T-cell (primary cell): ENCODE measurements at regions not wholly inside any gene's neighbourhood (a gene's known extent, or its start where the extent isn't known, plus 50 kb on each side); places are given as distances from the start of the nearest gene placed in this dataset.

Source experiments
- ATAC-seq, 4 experiments: fragments of 200-7000 bp in 3 of 4; fragments of 150-1000 bp in 1 of 4; cut with Tn5 transposase; replicated peaks in 1 of 4; 1 replicate in 3 of 4; 2 replicates in 1 of 4; pipeline ENCODE4 v1.10.0; 2021; ENCODE audit warnings: moderate library complexity in 3 of 4, mild to moderate bottlenecking in 2 of 4, moderate number of reproducible peaks in 1 of 4
- CTCF ChIA-PET, 2 donors: fragments of 300-600 bp; sonication (Branson Sonifier 250); formaldehyde crosslinking; loops; one replicate each; lab custom pipeline; 2022; ENCODE audit warnings: antibody characterized with exemption in 2 of 2; lab: Charles Lee
- POLR2A ChIA-PET, 2 donors: fragments of 300-600 bp; sonication (Branson Sonifier 250); formaldehyde crosslinking; loops; one replicate each; lab custom pipeline; 2022; ENCODE audit warnings: antibody characterized with exemption in 2 of 2; lab: Charles Lee
- DNase-seq, 35 experiments: peaks; one replicate each; pipeline versions ENCODE4 v3.0.0 to v3.0.0-alpha.2; 2013 to 2023
- H3K27ac ChIP-seq: one replicate; pipeline ENCODE4 v1.5.1; 2013; ENCODE audit warnings: low read length
- H3K27me3 ChIP-seq, 2 experiments: replicated peaks in 1 of 2; 1 replicate in 1 of 2; 2 replicates in 1 of 2; pipeline versions ENCODE4 v1.6.1 to v1.7.0; 2013; ENCODE audit warnings: low read length in 1 of 2, mixed read lengths in 1 of 2; ENCODE audit not compliant: control insufficient read depth in 2 of 2, insufficient read depth in 2 of 2; ENCODE audit errors: extremely low read depth in 1 of 2
- H3K36me3 ChIP-seq, 2 donors: 1 replicate in 1 of 2; 2 replicates in 1 of 2; pipeline versions ENCODE4 v1.6.1 to v1.7.0; 2013; ENCODE audit warnings: low read length in 1 of 2; ENCODE audit not compliant: control insufficient read depth in 2 of 2, insufficient read depth in 1 of 2; ENCODE audit errors: extremely low read depth in 1 of 2
- H3K4me1 ChIP-seq, 2 experiments: 1 replicate in 1 of 2; 2 replicates in 1 of 2; pipeline versions ENCODE4 v1.6.1 to v1.7.0; 2013; ENCODE audit warnings: low read length in 2 of 2, mixed read lengths in 1 of 2; ENCODE audit not compliant: insufficient read depth in 2 of 2, control insufficient read depth in 1 of 2; ENCODE audit errors: extremely low read depth in 1 of 2
- H3K4me3 ChIP-seq, 2 donors: 1 replicate in 1 of 2; 2 replicates in 1 of 2; pipeline versions ENCODE4 v1.5.1 to v1.7.0; 2013; ENCODE audit warnings: mild to moderate bottlenecking in 2 of 2, low read length in 1 of 2, moderate library complexity in 1 of 2; ENCODE audit not compliant: control insufficient read depth in 1 of 2; ENCODE audit errors: extremely low read depth in 1 of 2
- H3K9me3 ChIP-seq: 2 replicates; pipeline ENCODE4 v1.7.0; 2013
- H3K27ac Mint-ChIP-seq, 2 donors: one replicate each; pipeline ENCODE4 v1.8.0; 2020 to 2021; ENCODE audit warnings: mild to moderate bottlenecking in 2 of 2, mixed read lengths in 2 of 2
- H3K27me3 Mint-ChIP-seq, 2 donors: one replicate each; pipeline ENCODE4 v1.8.0; 2021 to 2022; ENCODE audit warnings: mixed read lengths in 2 of 2
- H3K36me3 Mint-ChIP-seq: one replicate; pipeline ENCODE4 v1.8.0; 2021; ENCODE audit warnings: mixed read lengths
- H3K4me1 Mint-ChIP-seq, 3 donors: one replicate each; pipeline ENCODE4 v1.8.0; 2020 to 2022; ENCODE audit warnings: mixed read lengths in 3 of 3, mild to moderate bottlenecking in 1 of 3
- H3K4me3 Mint-ChIP-seq, 3 donors: one replicate each; pipeline ENCODE4 v1.8.0; 2020 to 2022; ENCODE audit warnings: mild to moderate bottlenecking in 3 of 3, mixed read lengths in 3 of 3, moderate library complexity in 3 of 3
- H3K9me3 Mint-ChIP-seq, 3 donors: one replicate each; pipeline ENCODE4 v1.8.0; 2020 to 2022; ENCODE audit warnings: mixed read lengths in 3 of 3
- WGBS: methylation state at CpG from one replicate; pipeline ENCODE4 v1.1.5; 2013; ENCODE audit warnings: missing lambda C conversion rate; ENCODE audit not compliant: insufficient coverage; 5-methylcytosine and 5-hydroxymethylcytosine counted together

DNA sequence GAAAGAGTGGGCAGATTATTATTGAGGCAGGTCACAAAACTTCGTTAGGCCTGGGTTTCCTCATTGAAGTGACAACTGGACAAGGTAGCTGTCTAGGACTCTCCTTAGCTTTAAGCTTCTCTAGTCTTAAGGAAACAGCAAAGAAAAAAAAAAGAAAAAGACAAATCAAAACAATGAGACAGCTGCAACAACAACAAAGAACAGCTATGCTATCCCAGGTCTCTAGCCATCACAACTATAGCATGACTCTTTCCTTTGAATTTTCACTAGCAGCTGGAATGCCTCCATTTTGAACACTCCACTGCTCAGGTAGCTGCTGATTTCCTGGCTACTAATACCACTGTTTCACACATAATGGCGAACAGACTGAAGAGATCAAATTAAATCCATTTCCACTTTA is 302.4 kb upstream of the SORL1-AS1 start:
- Mint-ChIP-seq H3K9me3 (peaks cover 0 to 4% (median 3%) of the 10 kb centered on the region in 3 donors), H3K36me3 (no peaks in the 10 kb centered on the region), H3K4me1 (no peaks in the 10 kb centered on the region), H3K4me3 (no peak overlapping the region), H3K27me3 (no peaks in the 10 kb centered on the region), H3K27ac (no peak overlapping the region)
- WGBS, result 0% methylated on average over 1 of the region's 2 CpGs
- Histone ChIP-seq H3K4me3 (no peak overlapping the region), H3K27ac (no peak overlapping the region), H3K4me1 (no peaks in the 10 kb centered on the region), H3K27me3 (no peaks in the 10 kb centered on the region), H3K36me3 (no peaks in the 10 kb centered on the region), H3K9me3 (no peaks in the 10 kb centered on the region)
- ChIA-PET CTCF (no interaction called here), POLR2A (no interaction called here)
- DNase-seq (no peak), ATAC-seq (no peak)

DNA sequence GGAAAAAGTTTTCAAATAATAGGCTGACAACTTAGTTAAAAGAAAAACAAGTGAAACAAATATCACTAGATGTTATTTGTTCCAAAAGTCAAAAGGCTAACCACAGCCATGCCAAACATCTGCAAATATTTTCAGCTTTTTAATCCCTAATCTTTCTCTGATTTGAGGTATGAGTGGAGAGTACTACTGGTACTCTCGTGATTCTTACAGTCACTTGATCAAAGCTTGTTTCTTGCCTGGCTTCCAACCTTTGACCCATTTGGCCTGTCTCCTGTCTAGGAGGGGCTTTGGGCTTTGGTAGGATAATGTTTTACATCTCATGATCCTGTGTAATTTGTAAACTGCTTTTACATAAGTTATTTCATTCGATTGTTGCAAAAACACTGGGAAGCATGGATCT is 301.8 kb upstream of the SORL1-AS1 start:
- CTCF ChIA-PET, result no interaction called here

GRCh38 chr11:121749691-121750090 is 296.9 kb upstream of the SORL1-AS1 start:
- ATAC-seq (no peak), DNase-seq (no peak)
- no peak overlapping the region for H3K27ac ChIP-seq
- Mint-ChIP-seq H3K27me3 (peaks cover 0 to 7% of the 10 kb centered on the region in 2 donors), H3K9me3 (peaks cover 3 to 6% (median 4%) of the 10 kb centered on the region in 3 donors), H3K27ac (no peak overlapping the region), H3K4me3 (no peak overlapping the region), H3K4me1 (no peaks in the 10 kb centered on the region), H3K36me3 (no peaks in the 10 kb centered on the region)
- H3K27me3 ChIP-seq, result no peaks in the 10 kb centered on the region
- H3K4me3 ChIP-seq, result no peak overlapping the region
- H3K4me1 ChIP-seq, result no peaks in the 10 kb centered on the region
- CTCF ChIA-PET, result interaction anchor here in 1 of 2 donors (0.6 kb wide), 1 partner anchor 493 kb away, joined by 3 read pairs; no protein-coding TSS in a partner anchor
- no peaks in the 10 kb centered on the region for H3K9me3 ChIP-seq
- H3K36me3 ChIP-seq, result no peaks in the 10 kb centered on the region
- 60% methylated on average over 3 of the region's 3 CpGs for whole genome bisulfite sequencing
- POLR2A ChIA-PET, result no interaction called here

More for the DNA sequence above, 301.8 kb upstream of the SORL1-AS1 start:
- POLR2A ChIA-PET, result no interaction called here
- no peak overlapping the region for H3K4me3 Mint-ChIP-seq
- Histone ChIP-seq H3K4me3 (no peak overlapping the region), H3K4me1 (no peaks in the 10 kb centered on the region), H3K27ac (no peak overlapping the region), H3K9me3 (no peaks in the 10 kb centered on the region), H3K36me3 (no peaks in the 10 kb centered on the region), H3K27me3 (no peaks in the 10 kb centered on the region)
- H3K4me1 Mint-ChIP-seq, result no peaks in the 10 kb centered on the region
- H3K9me3 Mint-ChIP-seq, result peaks cover 2 to 4% (median 3%) of the 10 kb centered on the region in 3 donors
- peaks cover 0 to 2% of the 10 kb centered on the region in 2 donors for H3K27me3 Mint-ChIP-seq
- WGBS, result no CpG with 5 or more reads among the region's 2 CpGs
- H3K36me3 Mint-ChIP-seq, result no peaks in the 10 kb centered on the region
- no peak for DNase-seq
- no peak overlapping the region for H3K27ac Mint-ChIP-seq
- no peak for ATAC-seq

DNA sequence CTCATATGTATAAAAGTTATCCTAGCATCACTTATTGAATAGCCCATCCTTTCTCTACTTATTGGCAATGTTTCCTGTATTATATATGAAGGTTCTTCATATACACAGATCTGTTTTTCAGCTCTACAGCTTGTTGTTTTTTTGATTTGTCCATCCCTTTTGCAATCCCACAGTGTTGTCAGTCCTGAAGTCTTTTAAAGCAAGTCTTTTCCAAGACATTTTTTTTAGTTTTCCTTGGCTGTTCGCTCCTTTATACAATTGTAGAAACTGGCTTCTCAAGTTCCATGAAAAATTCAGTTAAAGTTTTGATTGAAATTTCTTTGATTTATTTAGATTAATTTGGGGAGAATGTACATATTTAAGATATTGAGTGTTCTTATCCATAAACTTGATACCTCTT is 295.3 kb upstream of the SORL1-AS1 start:
- Histone ChIP-seq H3K36me3 (no peaks in the 10 kb centered on the region), H3K27me3 (no peaks in the 10 kb centered on the region), H3K4me3 (no peak overlapping the region), H3K27ac (no peak overlapping the region), H3K9me3 (no peaks in the 10 kb centered on the region), H3K4me1 (no peaks in the 10 kb centered on the region)
- Mint-ChIP-seq H3K4me1 (no peaks in the 10 kb centered on the region), H3K4me3 (no peak overlapping the region), H3K27me3 (peaks cover 0 to 7% of the 10 kb centered on the region in 2 donors), H3K36me3 (no peaks in the 10 kb centered on the region), H3K27ac (no peak overlapping the region), H3K9me3 (peaks cover 6 to 14% (median 6%) of the 10 kb centered on the region in 3 donors)
- ChIA-PET POLR2A (no interaction called here), CTCF (no interaction called here)
- no peak for DNase-seq
- no peak for ATAC-seq
- WGBS, result no CpG with 5 or more reads among the region's 1 CpG

GRCh38 chr11:121743285-121743684 is 290.5 kb upstream of the SORL1-AS1 start:
- Mint-ChIP-seq H3K4me1 (no peaks in the 10 kb centered on the region), H3K36me3 (peaks cover 4% of the 10 kb centered on the region), H3K9me3 (peaks cover 0 to 10% (median 3%) of the 10 kb centered on the region in 3 donors), H3K27me3 (peaks cover 3 to 5% of the 10 kb centered on the region in 2 donors), H3K27ac (no peak overlapping the region), H3K4me3 (no peak overlapping the region)
- no peak for ATAC-seq
- Histone ChIP-seq H3K9me3 (no peaks in the 10 kb centered on the region), H3K36me3 (no peaks in the 10 kb centered on the region), H3K4me3 (no peak overlapping the region), H3K27me3 (no peaks in the 10 kb centered on the region), H3K4me1 (no peaks in the 10 kb centered on the region), H3K27ac (no peak overlapping the region)
- DNase-seq, result no peak
- CTCF ChIA-PET, result no interaction called here
- POLR2A ChIA-PET, result no interaction called here
- no CpG with 5 or more reads among the region's 1 CpG for WGBS

DNA sequence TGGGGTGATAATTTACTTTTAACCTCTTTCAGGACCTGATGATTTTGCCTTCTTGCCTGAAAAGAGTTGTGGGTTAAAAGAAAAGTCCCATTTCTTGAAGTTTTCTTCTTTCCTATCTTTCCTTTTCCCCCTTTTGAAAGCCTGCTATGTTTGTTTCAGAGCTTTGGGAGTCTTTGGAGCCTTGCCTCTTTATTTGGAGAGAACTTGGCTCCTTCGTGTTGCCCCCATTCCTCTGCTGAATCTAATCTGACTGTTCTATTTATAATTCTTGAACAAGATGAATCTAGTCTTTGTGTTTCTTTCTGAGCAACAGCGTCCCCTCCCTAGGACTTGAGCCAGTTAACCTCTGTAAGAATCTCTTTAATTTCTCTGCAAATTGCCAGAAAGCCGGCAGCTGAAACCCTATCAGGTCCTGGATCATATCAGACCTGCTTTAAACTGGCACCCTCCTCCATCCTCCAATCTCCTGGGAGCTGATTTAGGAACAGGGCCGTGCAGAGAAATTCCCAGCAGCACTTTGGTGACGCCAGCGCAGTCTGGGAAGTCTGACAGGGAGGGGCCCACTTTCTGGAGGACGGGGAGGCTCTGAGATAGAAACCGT is 289.1 kb upstream of the SORL1-AS1 start:
- Histone ChIP-seq H3K36me3 (no peaks in the 10 kb centered on the region), H3K27ac (no peak overlapping the region), H3K9me3 (no peaks in the 10 kb centered on the region), H3K27me3 (no peaks in the 10 kb centered on the region), H3K4me1 (no peaks in the 10 kb centered on the region), H3K4me3 (no peak overlapping the region)
- Mint-ChIP-seq H3K4me1 (no peaks in the 10 kb centered on the region), H3K4me3 (no peak overlapping the region), H3K27me3 (peaks cover 7% of the 10 kb centered on the region in 2 donors), H3K27ac (no peak overlapping the region), H3K36me3 (peaks cover 5% of the 10 kb centered on the region), H3K9me3 (peaks cover 0 to 10% (median 3%) of the 10 kb centered on the region in 3 donors)
- no peak for ATAC-seq
- no peak for DNase-seq
- ChIA-PET CTCF (no interaction called here), POLR2A (interaction anchor here in 1 of 2 donors (0.6 kb wide), 1 partner anchor 1149 kb away, joined by 3 read pairs; no protein-coding TSS in a partner anchor)
- WGBS, result 80% methylated on average over 4 of the region's 8 CpGs
